SK-N-SH (cell line): ENCODE measurements at regions not wholly inside any gene's neighbourhood (a gene's known extent, or its start where the extent isn't known, plus 50 kb on each side); places are given as distances from the start of the nearest gene placed in this dataset.

ENCODE experiments used
- CTCF ChIA-PET: fragments of 300-600, 350-600 bp; formaldehyde crosslinking; extraction: SDS; loops from one replicate; lab custom pipeline; 2021; lab: Yijun Ruan, JAX
- POLR2A ChIA-PET: fragments of 350-600 bp; sonication (Branson Sonifier 250); formaldehyde crosslinking; extraction: SDS; loops from one replicate; lab custom pipeline; 2020; ENCODE audit warnings: antibody characterized with exemption, inconsistent platforms; lab: Yijun Ruan, JAX
- DNase-seq: peaks from one replicate; pipeline ENCODE4 v3.0.0; 2012
- H2AFZ ChIP-seq: fragments of 200-600 bp; sonication (generic); 2 replicates; pipeline ENCODE4 v1.8.1; 2016; ENCODE audit warnings: antibody characterized with exemption, mild to moderate bottlenecking, low read depth
- H3F3A ChIP-seq: fragments of 200-600 bp; sonication (generic); replicated peaks from 2 replicates; pipeline ENCODE3; 2016; ENCODE audit warnings: antibody characterized with exemption, mild to moderate bottlenecking; ENCODE audit not compliant: insufficient read depth
- H3K27ac ChIP-seq, 2 experiments: fragments of 200-500 bp in 1 of 2; fragments of 200-600 bp in 1 of 2; sonication (Bioruptor generic) in 1 of 2; sonication (generic), shearing (Covaris generic) in 1 of 2; 2 replicates each; pipeline versions ENCODE4 v1.5.1 to v1.6.1; 2014 to 2016; ENCODE audit warnings: low read depth in 2 of 2, inconsistent platforms in 1 of 2, low read length in 1 of 2, mild to moderate bottlenecking in 1 of 2, mixed read lengths in 1 of 2
- H3K27me3 ChIP-seq: fragments of 200-600 bp; sonication (generic), shearing (Covaris generic); 2 replicates; pipeline ENCODE4 v1.6.1; 2016; ENCODE audit warnings: mixed run types; ENCODE audit not compliant: insufficient read depth
- H3K36me3 ChIP-seq, 2 experiments: fragments of 200-500 bp in 1 of 2; fragments of 200-600 bp in 1 of 2; sonication (Bioruptor generic) in 1 of 2; sonication (generic) in 1 of 2; replicated peaks in 1 of 2; 2 replicates each; pipeline versions ENCODE3 to v1.5.1; 2014 to 2016; ENCODE audit warnings: low read length in 1 of 2, mild to moderate bottlenecking in 1 of 2; ENCODE audit not compliant: insufficient read depth in 2 of 2, control insufficient read depth in 1 of 2
- H3K4me1 ChIP-seq, 2 experiments: fragments of 200-500 bp in 1 of 2; fragments of 200-600 bp in 1 of 2; sonication (Bioruptor generic) in 1 of 2; sonication (generic), shearing (Covaris generic) in 1 of 2; 2 replicates each; pipeline versions ENCODE4 v1.5.1 to v1.6.1; 2014 to 2016; ENCODE audit warnings: low read depth in 1 of 2, low read length in 1 of 2, mixed run types in 1 of 2; ENCODE audit not compliant: insufficient read depth in 2 of 2, control insufficient read depth in 1 of 2
- H3K4me2 ChIP-seq: fragments of 200-600 bp; sonication (generic), shearing (Covaris generic); 2 replicates; pipeline ENCODE4 v1.6.1; 2017; ENCODE audit warnings: mixed run types
- H3K4me3 ChIP-seq, 2 experiments: fragments of 200-500 bp in 1 of 2; fragments of 200-600 bp in 1 of 2; sonication (Bioruptor generic) in 1 of 2; sonication (generic), shearing (Covaris generic) in 1 of 2; 2 replicates each; pipeline versions ENCODE4 v1.5.1 to v1.8.1; 2014 to 2016; ENCODE audit warnings: low read depth in 2 of 2, inconsistent platforms in 1 of 2, low read length in 1 of 2, mild to moderate bottlenecking in 1 of 2, mixed read lengths in 1 of 2, moderate library complexity in 1 of 2
- H3K79me2 ChIP-seq: fragments of 200-600 bp; sonication (generic); 2 replicates; pipeline ENCODE4 v1.8.1; 2017; ENCODE audit warnings: mild to moderate bottlenecking; ENCODE audit not compliant: insufficient read depth
- H3K9ac ChIP-seq: fragments of 200-600 bp; sonication (generic); 2 replicates; pipeline ENCODE4 v1.6.1; 2017; ENCODE audit warnings: mixed run types
- H3K9me2 ChIP-seq: fragments of 200-600 bp; sonication (generic); 2 replicates; pipeline ENCODE4 v1.6.1; 2017; ENCODE audit warnings: mixed run types
- H3K9me3 ChIP-seq: fragments of 200-600 bp; sonication (generic); 2 replicates; pipeline ENCODE4 v1.6.1; 2017; ENCODE audit warnings: mixed run types, mild to moderate bottlenecking, moderate library complexity
- H4K20me1 ChIP-seq: fragments of 200-600 bp; sonication (generic); 2 replicates; pipeline ENCODE4 v1.6.1; 2017; ENCODE audit warnings: mild to moderate bottlenecking, mixed run types; ENCODE audit not compliant: insufficient read depth
- CHD2 ChIP-seq: fragments of 150-350 bp; IDR thresholded peaks from 2 replicates; pipeline ENCODE4 v1.6.1; 2018; ENCODE audit warnings: low read length; ENCODE audit not compliant: partially characterized antibody
- ELF1 ChIP-seq: IDR thresholded peaks from 2 replicates; pipeline ENCODE4 v1.4.0; 2012
- EZH2phosphoT487 ChIP-seq: fragments of 200-600 bp; sonication (generic); IDR thresholded peaks from 2 replicates; pipeline ENCODE4 v1.6.1; 2017; ENCODE audit warnings: low read depth, mixed run types, mild to moderate bottlenecking, antibody characterized with exemption, moderate library complexity, borderline replicate concordance
- FOSL2 ChIP-seq: IDR thresholded peaks from 2 replicates; pipeline ENCODE4 v1.4.0; 2012; ENCODE audit warnings: low read depth, mild to moderate bottlenecking, moderate library complexity, borderline replicate concordance
- FOXJ3 ChIP-seq: sonication (generic); formaldehyde crosslinking; IDR thresholded peaks from 2 replicates; pipeline ENCODE4 v1.5.1; 2020; ENCODE audit warnings: mild to moderate bottlenecking, missing genetic modification reagents
- GABPA ChIP-seq: IDR thresholded peaks from 2 replicates; pipeline ENCODE4 v1.4.0; 2012; ENCODE audit warnings: low read depth, mild to moderate bottlenecking
- MXI1 ChIP-seq: IDR thresholded peaks from 2 replicates; pipeline ENCODE4 v1.6.1; 2012; ENCODE audit warnings: mild to moderate bottlenecking, low read depth, low read length, improper control_type of control experiment
- PBX3 ChIP-seq: IDR thresholded peaks from 2 replicates; pipeline ENCODE4; 2012
- RCOR1 ChIP-seq: fragments of 150-350 bp; IDR thresholded peaks from 2 replicates; pipeline ENCODE4 v1.6.1; 2017; ENCODE audit warnings: antibody characterized with exemption, low read length
- RXRA ChIP-seq: IDR thresholded peaks from 2 replicates; pipeline ENCODE4 v1.4.0; 2012; ENCODE audit warnings: low read depth, mild to moderate bottlenecking, borderline replicate concordance
- SIN3A ChIP-seq: IDR thresholded peaks from 2 replicates; pipeline ENCODE4 v1.6.1; 2012; ENCODE audit warnings: low read depth, mild to moderate bottlenecking, low read length, moderate library complexity, borderline replicate concordance
- TAF1 ChIP-seq: IDR thresholded peaks from 2 replicates; pipeline ENCODE4 v1.6.1; 2012; ENCODE audit warnings: low read depth, mild to moderate bottlenecking, low read length, moderate library complexity, borderline replicate concordance
- TEAD4 ChIP-seq: IDR thresholded peaks from 2 replicates; pipeline ENCODE4 v1.4.0; 2012; ENCODE audit warnings: mild to moderate bottlenecking, borderline replicate concordance; ENCODE audit not compliant: insufficient read depth
- USF2 ChIP-seq: fragments of 150-350 bp; IDR thresholded peaks from 2 replicates; pipeline ENCODE4 v1.6.1; 2017; ENCODE audit warnings: antibody characterized with exemption, low read length, low read depth, borderline replicate concordance
- YY1 ChIP-seq: IDR thresholded peaks from 2 replicates; pipeline ENCODE4 v1.4.0; 2012; ENCODE audit warnings: low read depth, mild to moderate bottlenecking
- ZBTB33 ChIP-seq: IDR thresholded peaks from 2 replicates; pipeline ENCODE4 v1.4.0; 2012; ENCODE audit warnings: low read depth, borderline replicate concordance
- WGBS: methylation state at CpG from one replicate; pipeline ENCODE4 v1.1.6; 2017; ENCODE audit warnings: low lambda C conversion rate; 5-methylcytosine and 5-hydroxymethylcytosine counted together

- DNase-seq: no peak
- Histone ChIP-seq H3K79me2 (no peaks in the 10 kb centered on the region), H3K9me3 (no peaks in the 10 kb centered on the region), H2AFZ (no peak overlapping the region), H3F3A (peaks cover 6% of the 10 kb centered on the region), H3K36me3 (no peaks in the 10 kb centered on the region)
- TF ChIP-seq GABPA: no peak
- no peak for TF ChIP-seq RCOR1
- no peak for TF ChIP-seq ZBTB33
- no peak for TF ChIP-seq YY1
- no peak for TF ChIP-seq USF2
- no peak for TF ChIP-seq SIN3A
- TF ChIP-seq RXRA: no peak
- TF ChIP-seq PBX3: no peak
- no peak for TF ChIP-seq MXI1
- TF ChIP-seq TEAD4: no peak
- no peak for TF ChIP-seq FOXJ3 (CRISPR knock-in tag)
- no peak for TF ChIP-seq FOSL2
- TF ChIP-seq TAF1: no peak
- no peak for TF ChIP-seq CHD2
- TF ChIP-seq ELF1: no peak
- TF ChIP-seq EZH2phosphoT487: no peak
- TF ChIP-seq, all 33 proteins: peak for 0
- H3K4me1 ChIP-seq: no peaks in the 10 kb centered on the region
- ChIA-PET POLR2A (no interaction called here), CTCF (interaction anchor here (1.1 kb wide), 1 partner anchor 338 kb away, joined by 4 read pairs; no protein-coding TSS in a partner anchor)
- no peaks in the 10 kb centered on the region for H3K27me3 ChIP-seq
- H3K4me2 ChIP-seq: no peak overlapping the region
- H3K9me2 ChIP-seq: no peaks in the 10 kb centered on the region
- no peak overlapping the region for H3K9ac ChIP-seq
- H3K27ac ChIP-seq: no peak overlapping the region
- no peak overlapping the region for H3K4me3 ChIP-seq
- no peaks in the 10 kb centered on the region for H4K20me1 ChIP-seq
- 75% methylated on average over 7 of the region's 7 CpGs for WGBS
These were observed 175.8 kb upstream of the SALL4 start for GRCh38 chr20:51978070-51978501.
